K562 (cell line): ENCODE measurements at regions not wholly inside any gene's neighbourhood (a gene's known extent, or its start where the extent isn't known, plus 50 kb on each side); places are given as distances from the start of the nearest gene placed in this dataset.

ENCODE experiments used
- BCL6 ChIP-seq: fragments of 250-450 bp; sonication (Bioruptor Pico); IDR thresholded peaks from 2 replicates; pipeline ENCODE4 v1.4.0; 2020
- CEBPB ChIP-seq: fragments of 450-650 bp; IDR thresholded peaks from 2 replicates; pipeline ENCODE4 v1.6.1; 2016; ENCODE audit warnings: missing genetic modification characterization, missing compliant biosample characterization
- ELK1 ChIP-seq: sonication (generic); formaldehyde crosslinking; IDR thresholded peaks from 2 replicates; pipeline ENCODE4 v1.8.1; 2022; ENCODE audit warnings: missing genetic modification reagents
- GABPB2 ChIP-seq: fragments of 250-450 bp; sonication (Bioruptor Pico); conservative IDR thresholded peaks from 2 replicates; pipeline ENCODE4 v1.5.1; 2021; ENCODE audit warnings: mild to moderate bottlenecking
- ZBTB17 ChIP-seq: fragments of 450-650 bp; formaldehyde crosslinking; IDR thresholded peaks from 2 replicates; pipeline ENCODE4 v1.4.0; 2020; ENCODE audit warnings: mild to moderate bottlenecking

DNA sequence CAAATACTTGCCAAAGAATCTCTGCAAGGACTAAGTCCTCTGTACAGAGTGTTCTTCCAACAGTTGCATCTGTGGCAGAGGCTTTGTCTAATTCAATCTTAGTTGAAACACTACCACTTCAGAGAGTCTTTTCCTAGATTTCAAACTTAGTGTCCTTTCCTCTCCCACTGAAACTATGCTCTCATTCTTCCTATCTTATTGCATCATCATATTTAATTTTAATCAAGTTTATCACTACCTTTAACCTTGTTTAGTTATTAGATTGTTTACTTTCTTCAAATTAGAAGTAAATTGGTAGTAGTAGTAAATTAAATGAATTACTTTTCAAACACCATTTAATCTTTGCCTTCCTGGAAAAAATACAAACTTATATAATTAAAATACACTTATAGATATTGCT is 1082.3 kb upstream of the PABPC4L start:
- TF ChIP-seq ELK1 (no peak), GABPB2 (CRISPR knock-in tag) (no peak), ZBTB17 (no peak), BCL6 (CRISPR knock-in tag) (no peak), CEBPB (tag) (0 out of 2 replicates have a peak, but pooled peaks have one; percentile 14)
